HUES6 (cell line): ENCODE measurements at regions not wholly inside any gene's neighbourhood (a gene's known extent, or its start where the extent isn't known, plus 50 kb on each side); places are given as distances from the start of the nearest gene placed in this dataset.
"Not testable (repeated sequence)": the region's sequence is repeated elsewhere in the genome, so short reads cannot be mapped to it uniquely, and the experiment has no call there.

ENCODE experiments used
- H3K27ac ChIP-seq: 2 replicates; pipeline ENCODE4 v1.7.0; 2013; ENCODE audit warnings: low read depth, mild to moderate bottlenecking, low read length, inconsistent platforms
- H3K27me3 ChIP-seq: 2 replicates; pipeline ENCODE4 v1.6.1; 2013; ENCODE audit warnings: low read length; ENCODE audit not compliant: control insufficient read depth, insufficient read depth
- H3K36me3 ChIP-seq: 2 replicates; pipeline ENCODE4 v1.6.1; 2013; ENCODE audit warnings: low read length; ENCODE audit not compliant: control insufficient read depth, insufficient read depth
- H3K4me1 ChIP-seq: 2 replicates; pipeline ENCODE4 v1.6.1; 2013; ENCODE audit warnings: low read length; ENCODE audit not compliant: control insufficient read depth, insufficient read depth
- H3K4me3 ChIP-seq: 2 replicates; pipeline ENCODE4 v1.5.1; 2013; ENCODE audit warnings: low read depth, low read length
- H3K9ac ChIP-seq: one replicate; pipeline ENCODE4 v1.6.1; 2013; ENCODE audit warnings: mild to moderate bottlenecking, low read length
- H3K9me3 ChIP-seq: 2 replicates; pipeline ENCODE4 v1.6.1; 2013; ENCODE audit warnings: low read depth, low read length; ENCODE audit not compliant: control insufficient read depth, insufficient read depth

- not testable (repeated sequence) for H3K27me3 ChIP-seq, H3K27ac ChIP-seq, H3K36me3 ChIP-seq, H3K9me3 ChIP-seq, H3K9ac ChIP-seq, H3K4me3 ChIP-seq, H3K4me1 ChIP-seq
Measured at GRCh38 chr18:14415399-14415798, 128.0 kb downstream of the POTEC start.

- not testable (repeated sequence) for H3K4me3 ChIP-seq, H3K27me3 ChIP-seq, H3K9ac ChIP-seq, H3K36me3 ChIP-seq, H3K27ac ChIP-seq, H3K4me1 ChIP-seq
- peaks cover 15% of the 10 kb centered on the region; the same call in 1 of the 2 replicates for H3K9me3 ChIP-seq
Measured at GRCh38 chr18:14395533-14395932, 147.9 kb downstream of the POTEC start.

- H3K36me3 ChIP-seq, H3K4me1 ChIP-seq, H3K27ac ChIP-seq, H3K4me3 ChIP-seq, H3K27me3 ChIP-seq, H3K9ac ChIP-seq: not testable (repeated sequence)
- peaks cover 10% of the 10 kb centered on the region; the same call in 1 of the 2 replicates for H3K9me3 ChIP-seq
Measured at GRCh38 chr18:14393563-14394103, 149.8 kb downstream of the POTEC start.

- not testable (repeated sequence) for H3K27me3 ChIP-seq, H3K9ac ChIP-seq, H3K27ac ChIP-seq, H3K36me3 ChIP-seq, H3K4me3 ChIP-seq, H3K4me1 ChIP-seq
- H3K9me3 ChIP-seq: peaks cover 10% of the 10 kb centered on the region; the same call in 1 of the 2 replicates
Measured at GRCh38 chr18:14392604-14393003, 150.8 kb downstream of the POTEC start.

GRCh38 chr18:14384961-14385360 lies 158.4 kb downstream of the POTEC start:
- not testable (repeated sequence) for H3K27me3 ChIP-seq, H3K36me3 ChIP-seq, H3K9me3 ChIP-seq, H3K9ac ChIP-seq, H3K4me1 ChIP-seq, H3K4me3 ChIP-seq, H3K27ac ChIP-seq

- not testable (repeated sequence) for H3K9me3 ChIP-seq, H3K27me3 ChIP-seq, H3K4me3 ChIP-seq, H3K27ac ChIP-seq, H3K4me1 ChIP-seq, H3K9ac ChIP-seq, H3K36me3 ChIP-seq
Measured at GRCh38 chr18:14382666-14383065, 160.7 kb downstream of the POTEC start.

GRCh38 chr18:14379489-14379888 lies 163.9 kb downstream of the POTEC start:
- not testable (repeated sequence) for H3K9me3 ChIP-seq, H3K9ac ChIP-seq, H3K4me1 ChIP-seq, H3K36me3 ChIP-seq, H3K27me3 ChIP-seq, H3K27ac ChIP-seq, H3K4me3 ChIP-seq

- H3K27me3 ChIP-seq, H3K9me3 ChIP-seq, H3K27ac ChIP-seq, H3K36me3 ChIP-seq, H3K4me3 ChIP-seq, H3K4me1 ChIP-seq, H3K9ac ChIP-seq: not testable (repeated sequence)
Measured at GRCh38 chr18:14378376-14378775, 165.0 kb downstream of the POTEC start.

- not testable (repeated sequence) for H3K4me3 ChIP-seq, H3K36me3 ChIP-seq, H3K4me1 ChIP-seq, H3K9me3 ChIP-seq, H3K9ac ChIP-seq, H3K27me3 ChIP-seq, H3K27ac ChIP-seq
Measured at GRCh38 chr18:14361346-14361745, 182.1 kb downstream of the POTEC start.

GRCh38 chr18:14357553-14358297 lies 185.7 kb downstream of the POTEC start:
- not testable (repeated sequence) for H3K4me3 ChIP-seq, H3K9me3 ChIP-seq, H3K27ac ChIP-seq, H3K9ac ChIP-seq, H3K27me3 ChIP-seq, H3K4me1 ChIP-seq, H3K36me3 ChIP-seq

- H3K36me3 ChIP-seq, H3K4me3 ChIP-seq, H3K4me1 ChIP-seq, H3K27me3 ChIP-seq, H3K9ac ChIP-seq, H3K27ac ChIP-seq: not testable (repeated sequence)
- H3K9me3 ChIP-seq: peaks cover 17% of the 10 kb centered on the region; the same call in 1 of the 2 replicates
Measured at GRCh38 chr18:14342170-14342569, 201.2 kb downstream of the POTEC start.
